B cell (primary cell): ENCODE measurements at regions not wholly inside any gene's neighbourhood (a gene's known extent, or its start where the extent isn't known, plus 50 kb on each side); places are given as distances from the start of the nearest gene placed in this dataset.

Experiments
- ATAC-seq: fragments of 200-7000 bp; cut with Tn5 transposase; one replicate; pipeline ENCODE4 v1.10.0; 2021; ENCODE audit warnings: low read depth, mild to moderate bottlenecking, moderate number of reproducible peaks, moderate library complexity
- CTCF ChIA-PET: fragments of 350-600 bp; sonication (Branson Sonifier 250); formaldehyde crosslinking; loops from one replicate; lab custom pipeline; 2021; ENCODE audit warnings: antibody characterized with exemption, inconsistent platforms; lab: Charles Lee
- POLR2A ChIA-PET: fragments of 350-600 bp; sonication (Branson Sonifier 250); formaldehyde crosslinking; loops from one replicate; lab custom pipeline; 2021; ENCODE audit warnings: antibody characterized with exemption; lab: Charles Lee
- DNase-seq: peaks from one replicate; pipeline ENCODE4 v3.0.0; 2013
- H2AFZ ChIP-seq: 2 replicates; pipeline ENCODE4 v1.6.1; 2012; ENCODE audit warnings: mild to moderate bottlenecking, low read depth, low read length; ENCODE audit not compliant: insufficient read depth, poor library complexity, severe bottlenecking
- H3K27ac ChIP-seq, 2 donors: 1 replicate in 1 of 2; 2 replicates in 1 of 2; pipeline ENCODE4 v1.5.1; 2012 to 2013; ENCODE audit warnings: low read length in 2 of 2, mild to moderate bottlenecking in 2 of 2, moderate library complexity in 1 of 2
- H3K27me3 ChIP-seq, 4 experiments: fragments of 200-600 bp in 1 of 4; sonication (generic) in 1 of 4; replicated peaks in 1 of 4; 1 replicate in 2 of 4; 2 replicates in 2 of 4; pipeline versions ENCODE4 v1.6.1 to v1.7.0; 2013 to 2016; ENCODE audit warnings: low read length in 3 of 4, mild to moderate bottlenecking in 2 of 4, mixed read lengths in 1 of 4, moderate library complexity in 1 of 4; ENCODE audit not compliant: insufficient read depth in 4 of 4, control insufficient read depth in 3 of 4; ENCODE audit errors: control extremely low read depth in 1 of 4
- H3K36me3 ChIP-seq, 2 experiments: replicated peaks in 1 of 2; 1 replicate in 1 of 2; 2 replicates in 1 of 2; pipeline versions ENCODE4 v1.6.1 to v1.7.1; 2013; ENCODE audit warnings: low read length in 1 of 2; ENCODE audit not compliant: insufficient read depth in 2 of 2, control insufficient read depth in 1 of 2; ENCODE audit errors: control extremely low read depth in 1 of 2, extremely low read depth in 1 of 2
- H3K4me1 ChIP-seq, 2 donors: fragments of 200-600 bp in 1 of 2; sonication (generic) in 1 of 2; 1 replicate in 1 of 2; 2 replicates in 1 of 2; pipeline versions ENCODE4 v1.5.1 to v1.6.1; 2013 to 2017; ENCODE audit warnings: low read length in 2 of 2; ENCODE audit not compliant: control insufficient read depth in 2 of 2, insufficient read depth in 2 of 2
- H3K4me2 ChIP-seq: replicated peaks from 2 replicates; pipeline ENCODE3; 2012; ENCODE audit warnings: mild to moderate bottlenecking, low read depth, low read length; ENCODE audit not compliant: poor library complexity, severe bottlenecking
- H3K4me3 ChIP-seq, 5 experiments: fragments of 200-600 bp in 1 of 5; sonication (generic) in 1 of 5; 1 replicate in 3 of 5; 2 replicates in 2 of 5; pipeline versions ENCODE4 v1.5.1 to v1.7.0; 2011 to 2016; ENCODE audit warnings: low read length in 4 of 5, mild to moderate bottlenecking in 4 of 5, low read depth in 2 of 5, control low read depth in 1 of 5, moderate library complexity in 1 of 5; ENCODE audit not compliant: insufficient read depth in 1 of 5; ENCODE audit errors: control extremely low read depth in 1 of 5, extremely low read depth in 1 of 5
- H3K79me2 ChIP-seq: fragments of 200-600 bp; sonication (generic); one replicate; pipeline ENCODE4 v1.6.0; 2016; ENCODE audit warnings: low read length; ENCODE audit not compliant: control insufficient read depth, insufficient read depth
- H3K9ac ChIP-seq: fragments of 200-600 bp; sonication (generic); 2 replicates; pipeline ENCODE4 v1.6.1; 2017; ENCODE audit warnings: mild to moderate bottlenecking, low read length, moderate library complexity
- H3K9me3 ChIP-seq, 3 donors: one replicate each; pipeline versions ENCODE4 v1.6.1 to v1.7.1; 2013; ENCODE audit warnings: low read length in 2 of 3; ENCODE audit not compliant: control insufficient read depth in 2 of 3, insufficient read depth in 1 of 3; ENCODE audit errors: control extremely low read depth in 1 of 3
- H4K20me1 ChIP-seq: 2 replicates; pipeline ENCODE4 v1.6.0; 2012; ENCODE audit warnings: mild to moderate bottlenecking, low read length; ENCODE audit not compliant: insufficient read depth, control insufficient read depth, poor library complexity, severe bottlenecking
- H3K27ac Mint-ChIP-seq: one replicate; pipeline ENCODE4 v1.8.0; 2021; ENCODE audit warnings: mixed read lengths
- H3K27me3 Mint-ChIP-seq: one replicate; pipeline ENCODE4 v1.8.0; 2021; ENCODE audit warnings: mixed read lengths
- H3K4me1 Mint-ChIP-seq: one replicate; pipeline ENCODE4 v1.8.0; 2021; ENCODE audit warnings: mixed read lengths
- H3K4me3 Mint-ChIP-seq: one replicate; pipeline ENCODE4 v1.8.0; 2021; ENCODE audit warnings: mixed read lengths
- H3K9me3 Mint-ChIP-seq: one replicate; pipeline ENCODE4 v1.8.0; 2022; ENCODE audit warnings: mixed read lengths; ENCODE audit not compliant: insufficient read depth
- EZH2 ChIP-seq: IDR thresholded peaks from 2 replicates; pipeline ENCODE4 v1.6.1; 2012; ENCODE audit warnings: borderline replicate concordance, low read depth, mild to moderate bottlenecking, moderate library complexity, low read length; ENCODE audit not compliant: insufficient read depth, poor library complexity, severe bottlenecking
- WGBS: methylation state at CpG from one replicate; pipeline ENCODE4 v1.1.5; 2013; ENCODE audit warnings: missing lambda C conversion rate; ENCODE audit not compliant: insufficient coverage; 5-methylcytosine and 5-hydroxymethylcytosine counted together
- intact Hi-C: fragments of 100-400 bp; cut with micrococcal nuclease; formaldehyde crosslinking; loops from one replicate; pipeline ENCODE4 v1.10.0; 2022
- TF ChIP-seq, protein P1 (sequence below): fragments of 200-600 bp; IDR thresholded peaks from one replicate; pipeline ENCODE4 v1.8.0; 2022; ENCODE audit warnings: antibody characterized with exemption, mild to moderate bottlenecking

GRCh38 chr7:24038993-24039392 lies 245.0 kb upstream of the NPY start:
- H3K9me3 ChIP-seq: no peaks in the 10 kb centered on the region
- intact Hi-C loops: no loop called here
- H3K9ac ChIP-seq: no peak overlapping the region
- no peaks in the 10 kb centered on the region for H3K4me1 Mint-ChIP-seq
- ChIA-PET CTCF (no interaction called here), POLR2A (no interaction called here)
- TF ChIP-seq, protein P1, sequence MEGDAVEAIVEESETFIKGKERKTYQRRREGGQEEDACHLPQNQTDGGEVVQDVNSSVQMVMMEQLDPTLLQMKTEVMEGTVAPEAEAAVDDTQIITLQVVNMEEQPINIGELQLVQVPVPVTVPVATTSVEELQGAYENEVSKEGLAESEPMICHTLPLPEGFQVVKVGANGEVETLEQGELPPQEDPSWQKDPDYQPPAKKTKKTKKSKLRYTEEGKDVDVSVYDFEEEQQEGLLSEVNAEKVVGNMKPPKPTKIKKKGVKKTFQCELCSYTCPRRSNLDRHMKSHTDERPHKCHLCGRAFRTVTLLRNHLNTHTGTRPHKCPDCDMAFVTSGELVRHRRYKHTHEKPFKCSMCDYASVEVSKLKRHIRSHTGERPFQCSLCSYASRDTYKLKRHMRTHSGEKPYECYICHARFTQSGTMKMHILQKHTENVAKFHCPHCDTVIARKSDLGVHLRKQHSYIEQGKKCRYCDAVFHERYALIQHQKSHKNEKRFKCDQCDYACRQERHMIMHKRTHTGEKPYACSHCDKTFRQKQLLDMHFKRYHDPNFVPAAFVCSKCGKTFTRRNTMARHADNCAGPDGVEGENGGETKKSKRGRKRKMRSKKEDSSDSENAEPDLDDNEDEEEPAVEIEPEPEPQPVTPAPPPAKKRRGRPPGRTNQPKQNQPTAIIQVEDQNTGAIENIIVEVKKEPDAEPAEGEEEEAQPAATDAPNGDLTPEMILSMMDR: no peak
- TF ChIP-seq EZH2: no peak
- no peak for ATAC-seq
- H3K4me1 ChIP-seq: no peaks in the 10 kb centered on the region
- no peak overlapping the region for H2AFZ ChIP-seq
- H3K4me3 ChIP-seq: no peak overlapping the region
- no peaks in the 10 kb centered on the region for H4K20me1 ChIP-seq
- DNase-seq: no peak
- H3K79me2 ChIP-seq: no peaks in the 10 kb centered on the region
- H3K27me3 ChIP-seq: no peaks in the 10 kb centered on the region
- no peak overlapping the region for H3K4me3 Mint-ChIP-seq
- no peak overlapping the region for H3K27ac Mint-ChIP-seq
- no peaks in the 10 kb centered on the region for H3K36me3 ChIP-seq
- WGBS: 83% methylated on average over 2 of the region's 5 CpGs
- H3K4me2 ChIP-seq: no peak overlapping the region
- no peak overlapping the region for H3K27ac ChIP-seq
- no peaks in the 10 kb centered on the region for H3K9me3 Mint-ChIP-seq
- H3K27me3 Mint-ChIP-seq: no peaks in the 10 kb centered on the region

GRCh38 chr7:24039991-24040624 lies 243.9 kb upstream of the NPY start:
- no peak for TF ChIP-seq EZH2
- TF ChIP-seq, protein P1: no peak
- Mint-ChIP-seq H3K27ac (no peak overlapping the region), H3K27me3 (peaks cover 3% of the 10 kb centered on the region), H3K4me1 (no peaks in the 10 kb centered on the region), H3K4me3 (no peak overlapping the region), H3K9me3 (no peaks in the 10 kb centered on the region)
- no peaks in the 10 kb centered on the region for H3K36me3 ChIP-seq
- no peaks in the 10 kb centered on the region for H3K27me3 ChIP-seq
- H3K4me3 ChIP-seq: no peak overlapping the region
- H2AFZ ChIP-seq: no peak overlapping the region
- POLR2A ChIA-PET: no interaction called here
- H3K4me1 ChIP-seq: no peaks in the 10 kb centered on the region
- no peaks in the 10 kb centered on the region for H3K9me3 ChIP-seq
- H3K9ac ChIP-seq: no peak overlapping the region
- ATAC-seq (no peak), DNase-seq (no peak)
- no peak overlapping the region for H3K4me2 ChIP-seq
- no peak overlapping the region for H3K27ac ChIP-seq
- no peaks in the 10 kb centered on the region for H4K20me1 ChIP-seq
- H3K79me2 ChIP-seq: no peaks in the 10 kb centered on the region
- WGBS: 60% methylated on average over 1 of the region's 6 CpGs
- intact Hi-C loops: no loop called here
- CTCF ChIA-PET: no interaction called here
